BE2C (cell line): ENCODE measurements at regions not wholly inside any gene's neighbourhood (a gene's known extent, or its start where the extent isn't known, plus 50 kb on each side); places are given as distances from the start of the nearest gene placed in this dataset.
"Not testable (repeated sequence)": the region's sequence is repeated elsewhere in the genome, so short reads cannot be mapped to it uniquely, and the experiment has no call there.

Experiments used
- DNase-seq: peaks from one replicate; pipeline ENCODE4 v3.0.0-alpha.2; 2020
- H3K27me3 ChIP-seq: fragments of 250-450 bp; sonication (Bioruptor Pico); 2 replicates; pipeline ENCODE4 v1.5.1; 2020; ENCODE audit warnings: mild to moderate bottlenecking
- H3K36me3 ChIP-seq: fragments of 250-450 bp; sonication (Bioruptor Pico); 2 replicates; pipeline ENCODE4 v1.5.1; 2020; ENCODE audit warnings: mild to moderate bottlenecking
- H3K4me1 ChIP-seq: fragments of 250-450 bp; sonication (Bioruptor Pico); 2 replicates; pipeline ENCODE4 v1.5.1; 2020
- H3K4me3 ChIP-seq: 2 replicates; pipeline ENCODE4 v1.5.1; 2011; ENCODE audit warnings: low read depth, low read length
- H3K9me3 ChIP-seq: fragments of 250-450 bp; sonication (Bioruptor Pico); 2 replicates; pipeline ENCODE4 v1.5.1; 2020
- CTCF ChIP-seq: IDR thresholded peaks from 2 replicates; pipeline ENCODE4 v1.5.1; 2012; ENCODE audit warnings: mild to moderate bottlenecking, low read depth, low read length

GRCh38 chr14:65991104-65991503, 495.1 kb upstream of the CCDC196 start:
- Histone ChIP-seq H3K27me3 (no peaks in the 10 kb centered on the region), H3K36me3 (no peaks in the 10 kb centered on the region), H3K4me3 (no peak overlapping the region), H3K9me3 (no peaks in the 10 kb centered on the region), H3K4me1 (no peaks in the 10 kb centered on the region)
- TF ChIP-seq CTCF = no peak
- DNase-seq = no peak

GRCh38 chr14:65991935-65992334, 494.2 kb upstream of the CCDC196 start:
- not testable (repeated sequence) for H3K27me3 ChIP-seq, H3K36me3 ChIP-seq, DNase-seq

GRCh38 chr14:65993103-65993502, 493.1 kb upstream of the CCDC196 start:
- Histone ChIP-seq H3K27me3 (no peaks in the 10 kb centered on the region), H3K9me3 (no peaks in the 10 kb centered on the region), H3K4me3 (no peak overlapping the region), H3K36me3 (no peaks in the 10 kb centered on the region), H3K4me1 (no peaks in the 10 kb centered on the region)
- no peak for TF ChIP-seq CTCF
- no peak for DNase-seq

More at GRCh38 chr14:65991935-65992334, 494.2 kb upstream of the CCDC196 start:
- not testable (repeated sequence) for H3K4me3 ChIP-seq, H3K9me3 ChIP-seq, H3K4me1 ChIP-seq

GRCh38 chr14:65993996-65994395, 492.2 kb upstream of the CCDC196 start:
- Histone ChIP-seq H3K9me3 (no peaks in the 10 kb centered on the region), H3K36me3 (no peaks in the 10 kb centered on the region), H3K27me3 (no peaks in the 10 kb centered on the region), H3K4me3 (no peak overlapping the region), H3K4me1 (no peaks in the 10 kb centered on the region)
- no peak for TF ChIP-seq CTCF
- no peak for DNase-seq

- no peaks in the 10 kb centered on the region; the same call in 1 of the 2 replicates for H3K27me3 ChIP-seq
- no peaks in the 10 kb centered on the region for H3K4me1 ChIP-seq
- no peak for TF ChIP-seq CTCF
- H3K36me3 ChIP-seq = no peaks in the 10 kb centered on the region
- H3K9me3 ChIP-seq = no peaks in the 10 kb centered on the region
- no peak overlapping the region for H3K4me3 ChIP-seq
- DNase-seq = no peak
These were observed 488.8 kb upstream of the CCDC196 start for GRCh38 chr14:65997347-65997746.

GRCh38 chr14:65999865-66000264, 486.3 kb upstream of the CCDC196 start:
- Histone ChIP-seq H3K9me3 (no peaks in the 10 kb centered on the region), H3K36me3 (no peaks in the 10 kb centered on the region), H3K27me3 (no peaks in the 10 kb centered on the region; the same call in none of the 2 replicates), H3K4me3 (no peak overlapping the region), H3K4me1 (no peaks in the 10 kb centered on the region)
- TF ChIP-seq CTCF = no peak
- DNase-seq = no peak

GRCh38 chr14:66000766-66001165, 485.4 kb upstream of the CCDC196 start:
- Histone ChIP-seq H3K36me3 (no peaks in the 10 kb centered on the region), H3K27me3 (no peaks in the 10 kb centered on the region; the same call in none of the 2 replicates), H3K9me3 (no peaks in the 10 kb centered on the region), H3K4me3 (no peak overlapping the region), H3K4me1 (no peaks in the 10 kb centered on the region)
- DNase-seq = no peak
- no peak for TF ChIP-seq CTCF
